Retinal pigment epithelial cell (primary cell): ENCODE measurements at regions not wholly inside any gene's neighbourhood (a gene's known extent, or its start where the extent isn't known, plus 50 kb on each side); places are given as distances from the start of the nearest gene placed in this dataset.

Experiments used
- DNase-seq: peaks from one replicate; pipeline ENCODE4 v3.0.0-alpha.2; 2010; ENCODE audit warnings: low read depth
- H3K4me3 ChIP-seq: 2 replicates; pipeline ENCODE4 v1.5.1; 2011; ENCODE audit warnings: mild to moderate bottlenecking, low read length, control low read depth, moderate library complexity
- CTCF ChIP-seq: conservative IDR thresholded peaks from 2 replicates; pipeline ENCODE4 v1.5.1; 2011; ENCODE audit warnings: low read depth, low read length, control low read depth, inconsistent platforms

GRCh38 chr4:135267148-135267865 is 1065.7 kb upstream of the PABPC4L start:
- no peak for TF ChIP-seq CTCF
- DNase-seq = no peak
- no peak overlapping the region for H3K4me3 ChIP-seq

- peak; percentile 61 for DNase-seq
- TF ChIP-seq CTCF = no peak
Measured at GRCh38 chr4:135256111-135256510, 1054.5 kb upstream of the PABPC4L start.

GRCh38 chr4:135250040-135250439 is 1048.5 kb upstream of the PABPC4L start:
- DNase-seq = no peak
- no peak for TF ChIP-seq CTCF
- no peak overlapping the region for H3K4me3 ChIP-seq

More at GRCh38 chr4:135256111-135256510, 1054.5 kb upstream of the PABPC4L start:
- H3K4me3 ChIP-seq = no peak overlapping the region

GRCh38 chr4:135249024-135249423 is 1047.4 kb upstream of the PABPC4L start:
- TF ChIP-seq CTCF = no peak
- no peak overlapping the region for H3K4me3 ChIP-seq
- no peak for DNase-seq

GRCh38 chr4:135244696-135245095 is 1043.1 kb upstream of the PABPC4L start:
- no peak for DNase-seq
- no peak overlapping the region for H3K4me3 ChIP-seq
- TF ChIP-seq CTCF = no peak

- no peak for TF ChIP-seq CTCF
- no peak overlapping the region for H3K4me3 ChIP-seq
- DNase-seq = no peak
Measured at GRCh38 chr4:135244056-135244455, 1042.5 kb upstream of the PABPC4L start.

GRCh38 chr4:135240796-135241195 is 1039.2 kb upstream of the PABPC4L start:
- no peak for TF ChIP-seq CTCF
- no peak overlapping the region for H3K4me3 ChIP-seq
- DNase-seq = peak; percentile 11
